ENCODE measurements at regions not wholly inside any gene's neighbourhood (a gene's known extent, or its start where the extent isn't known, plus 50 kb on each side); places are given as distances from the start of the nearest gene placed in this dataset.

- no peak for TF ChIP-seq POLR2A (IDR thresholded peaks at IDR 0.05)
- TF ChIP-seq CTCF (IDR thresholded peaks at IDR 0.05) = no peak
These were observed 377.2 kb upstream of the TNC start for GRCh38 chr9:115495052-115495635.
